HepG2 (cell line): ENCODE measurements at regions not wholly inside any gene's neighbourhood (a gene's known extent, or its start where the extent isn't known, plus 50 kb on each side); places are given as distances from the start of the nearest gene placed in this dataset.
A peak's percentile ranks its signal among the peaks of the same experiment; 100 is the strongest.

Experiments used
- ATAC-seq: fragments of 200-7000 bp; cut with Tn5 transposase; 3 replicates; pipeline ENCODE4 v1.9.1; 2020; ENCODE audit warnings: mild to moderate bottlenecking, moderate library complexity
- BruUV-seq: library from RNA; stranded (reverse); fragments of 400-500 nt; replicated peaks from 2 replicates; lab custom pipeline; 2021; lab: Mats Ljungman, UMichigan
- CTCF ChIA-PET: fragments of 300-600 bp; formaldehyde crosslinking; extraction: SDS; loops from one replicate; lab custom pipeline; 2021; ENCODE audit warnings: low total read pairs, inconsistent platforms, low intra/inter-chr PET ratio; lab: Yijun Ruan, JAX
- POLR2A ChIA-PET: fragments of 350-600 bp; sonication (Branson Sonifier 250); formaldehyde crosslinking; loops from one replicate; lab custom pipeline; 2020; ENCODE audit warnings: antibody characterized with exemption, inconsistent platforms; lab: Yijun Ruan, JAX
- DNase-seq: peaks from one replicate; pipeline ENCODE4 v3.0.0-alpha.2; 2015; ENCODE audit warnings: low spot score
- FAIRE-seq: peaks from 3 replicates; lab custom pipeline; 2011; peaks lifted over from hg19 to GRCh38; lab: Jason Lieb, UNC
- H2AFZ ChIP-seq: one replicate; pipeline ENCODE4 v1.6.1; 2011; ENCODE audit warnings: low read length, inconsistent platforms
- H3K27ac ChIP-seq: fragments of 300-600 bp; 3 replicates; pipeline ENCODE4 v1.8.0; 2011; ENCODE audit warnings: mixed run types, mild to moderate bottlenecking, mixed read lengths, low read length, inconsistent platforms; ENCODE audit not compliant: insufficient read depth; ENCODE audit errors: extremely low read length
- H3K27me3 ChIP-seq, 2 experiments: fragments of 200-600 bp in 1 of 2; 2 replicates in 1 of 2; 3 replicates in 1 of 2; pipeline versions ENCODE4 v1.6.0 to v1.8.0; 2011; ENCODE audit warnings: low read length in 2 of 2, mild to moderate bottlenecking in 2 of 2, moderate library complexity in 2 of 2, inconsistent platforms in 1 of 2; ENCODE audit not compliant: insufficient read depth in 2 of 2, control insufficient read depth in 1 of 2
- H3K36me3 ChIP-seq, 2 experiments: fragments of 200-600 bp in 1 of 2; replicated peaks in 1 of 2; 2 replicates in 1 of 2; 3 replicates in 1 of 2; pipeline versions ENCODE4 v1.5.1 to v1.8.0; 2011; ENCODE audit warnings: low read length in 2 of 2, inconsistent platforms in 1 of 2; ENCODE audit not compliant: insufficient read depth in 2 of 2, control insufficient read depth in 1 of 2
- H3K4me1 ChIP-seq: 2 replicates; pipeline ENCODE4 v1.5.1; 2012; ENCODE audit warnings: low read length, inconsistent platforms; ENCODE audit not compliant: insufficient read depth
- H3K4me2 ChIP-seq: 2 replicates; pipeline ENCODE4 v1.6.0; 2011; ENCODE audit warnings: low read depth, low read length, inconsistent platforms
- H3K4me3 ChIP-seq, 3 experiments: fragments of 200-600 bp in 1 of 3; sonication (generic), shearing (Covaris generic) in 1 of 3; replicated peaks in 1 of 3; 2 replicates each; pipeline ENCODE4 v1.5.1; 2011 to 2016; ENCODE audit warnings: low read length in 3 of 3, inconsistent platforms in 2 of 3, low read depth in 2 of 3, mild to moderate bottlenecking in 2 of 3, control low read depth in 1 of 3, mixed read lengths in 1 of 3; ENCODE audit not compliant: insufficient read depth in 1 of 3
- H3K79me2 ChIP-seq: one replicate; pipeline ENCODE4 v1.6.1; 2011; ENCODE audit warnings: low read length, inconsistent platforms; ENCODE audit not compliant: insufficient read depth
- H3K9ac ChIP-seq: 2 replicates; pipeline ENCODE4 v1.6.0; 2011; ENCODE audit warnings: mild to moderate bottlenecking, low read depth, low read length, inconsistent platforms; ENCODE audit not compliant: insufficient read depth
- H3K9me3 ChIP-seq: 2 replicates; pipeline ENCODE4 v1.5.1; 2012; ENCODE audit warnings: mild to moderate bottlenecking, low read length
- H4K20me1 ChIP-seq: 2 replicates; pipeline ENCODE4 v1.6.0; 2011; ENCODE audit warnings: inconsistent platforms, mild to moderate bottlenecking, low read length, moderate library complexity; ENCODE audit not compliant: insufficient read depth
- BRCA1 ChIP-seq: sonication (generic); formaldehyde crosslinking; IDR thresholded peaks from 2 replicates; pipeline ENCODE4 v1.4.0; 2020; ENCODE audit warnings: missing genetic modification reagents
- PRDM10 ChIP-seq: sonication (generic); formaldehyde crosslinking; IDR thresholded peaks from 2 replicates; pipeline ENCODE4 v1.4.0; 2020; ENCODE audit warnings: low read depth, missing genetic modification reagents
- RARG ChIP-seq: sonication (generic); formaldehyde crosslinking; IDR thresholded peaks from 2 replicates; pipeline ENCODE4 v1.4.0; 2020; ENCODE audit warnings: low read depth, mild to moderate bottlenecking, missing genetic modification reagents
- RBM22 ChIP-seq: fragments of 200-400 bp; formaldehyde crosslinking; optimal IDR thresholded peaks from 2 replicates; pipeline ENCODE3; 2017; ENCODE audit warnings: mild to moderate bottlenecking, low read length, moderate library complexity
- TFAP4 ChIP-seq: sonication (generic); IDR thresholded peaks from 2 replicates; pipeline ENCODE4 v1.6.1; 2016; ENCODE audit warnings: low read depth, borderline replicate concordance
- TRIM24 ChIP-seq: sonication (generic); formaldehyde crosslinking; IDR thresholded peaks from 2 replicates; pipeline ENCODE4 v1.8.0; 2022; ENCODE audit warnings: mild to moderate bottlenecking, missing genetic modification reagents
- WGBS: methylation state at CpG from one replicate; pipeline ENCODE4 v1.1.6; 2017; ENCODE audit warnings: low lambda C conversion rate; 5-methylcytosine and 5-hydroxymethylcytosine counted together
- in situ Hi-C: cut with HindIII; loops from 2 replicates; pipeline ENCODE4 v1.10.0; 2017; ENCODE audit warnings: low pct_unique_long_range_greater_than_20kb; ENCODE audit not compliant: extremely low pct_ligation_motif_present
- intact Hi-C: fragments of 100-400 bp; cut with micrococcal nuclease; formaldehyde crosslinking; loops from one replicate; pipeline ENCODE4 v1.10.0; 2022; ENCODE audit not compliant: unreplicated experiment

- H3K4me1 ChIP-seq = peaks cover 9% of the 10 kb centered on the region; the same call in 1 of the 2 replicates
- POLR2A ChIA-PET = no interaction called here
- H3K4me3 ChIP-seq = no peak overlapping the region
- H3K79me2 ChIP-seq = no peaks in the 10 kb centered on the region
- H3K27ac ChIP-seq = no peak overlapping the region
- no peaks in the 10 kb centered on the region for H3K36me3 ChIP-seq
- H3K27me3 ChIP-seq = peaks cover 1 to 13% of the 10 kb centered on the region in 2 experiments; a peak in 3 of 5 replicates
- H3K4me2 ChIP-seq = no peak overlapping the region
- CTCF ChIA-PET = no interaction called here
- no peaks in the 10 kb centered on the region for H3K9me3 ChIP-seq
- BruUV-seq = no TSS peak
- in situ Hi-C loops (no loop called here), intact Hi-C loops (no loop called here)
- TF ChIP-seq PRDM10 (CRISPR knock-in tag) (peak; percentile 89), TFAP4 (peak; percentile 70; the same call in 1 of the 2 replicates), TRIM24 (CRISPR knock-in tag) (no peak), RARG (CRISPR knock-in tag) (no peak), BRCA1 (CRISPR knock-in tag) (no peak), RBM22 (no peak)
- FAIRE-seq = no peak
- peak overlapping the region; percentile 34 for H2AFZ ChIP-seq
- ATAC-seq = peak; percentile 78
- peak; percentile 5 for DNase-seq
- no peaks in the 10 kb centered on the region for H4K20me1 ChIP-seq
- WGBS = 3% methylated on average over 3 of the region's 3 CpGs
- H3K9ac ChIP-seq = no peak overlapping the region
These were observed 89.1 kb upstream of the HABP2 start for GRCh38 chr10:113463777-113464176.
